ENCODE measurements at regions not wholly inside any gene's neighbourhood (a gene's known extent, or its start where the extent isn't known, plus 50 kb on each side); places are given as distances from the start of the nearest gene placed in this dataset.

DNA sequence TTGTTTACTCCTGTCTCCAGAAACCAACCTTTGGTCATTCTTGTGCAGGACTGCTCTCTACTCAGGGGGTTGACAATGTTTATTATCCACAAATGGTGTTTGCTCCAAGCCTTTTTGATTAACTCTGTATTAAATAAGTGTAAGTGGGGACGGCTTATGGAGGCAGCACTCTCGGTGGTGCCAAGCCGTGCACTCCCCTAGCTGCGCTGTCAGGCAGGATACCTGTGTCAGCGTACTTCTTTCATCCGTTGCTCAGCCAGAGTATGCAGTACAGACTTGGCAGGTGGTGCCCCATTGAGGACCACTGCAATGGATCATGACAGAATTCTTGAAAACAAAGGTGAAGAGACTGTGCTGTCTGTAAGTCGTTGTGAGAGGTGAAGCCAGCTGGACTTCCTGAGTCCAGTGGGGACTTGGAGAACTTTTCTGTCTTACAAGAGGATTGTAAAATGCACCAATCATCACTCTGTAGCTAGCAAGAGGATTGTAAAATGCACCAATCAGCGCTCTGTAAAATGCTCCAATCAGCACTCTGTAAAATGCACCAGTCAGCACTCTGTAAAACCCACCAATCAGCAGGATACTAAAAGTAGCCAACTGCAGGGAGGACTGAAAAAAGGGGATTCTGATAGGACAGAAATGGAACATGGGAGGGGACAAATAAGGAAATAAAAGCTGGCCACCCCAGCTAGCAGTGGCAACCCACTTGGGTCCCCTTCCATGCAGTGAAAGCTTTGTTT is 480.0 kb downstream of the MEI4 start:
- H3K9me3 ChIP-seq = peaks cover 0 to 14% (median 0%) of the 10 kb centered on the region in 4 donors
- H3K27ac ChIP-seq = no peak overlapping the region
- no peaks in the 10 kb centered on the region for H3K4me1 ChIP-seq
- no peak for DNase-seq (ENCODE audit: low spot score in 2 of 2)
- no peak for TF ChIP-seq POLR2A (IDR thresholded peaks at IDR 0.05)
- TF ChIP-seq EP300 (IDR thresholded peaks at IDR 0.05) = no peak
- TF ChIP-seq, protein P1, sequence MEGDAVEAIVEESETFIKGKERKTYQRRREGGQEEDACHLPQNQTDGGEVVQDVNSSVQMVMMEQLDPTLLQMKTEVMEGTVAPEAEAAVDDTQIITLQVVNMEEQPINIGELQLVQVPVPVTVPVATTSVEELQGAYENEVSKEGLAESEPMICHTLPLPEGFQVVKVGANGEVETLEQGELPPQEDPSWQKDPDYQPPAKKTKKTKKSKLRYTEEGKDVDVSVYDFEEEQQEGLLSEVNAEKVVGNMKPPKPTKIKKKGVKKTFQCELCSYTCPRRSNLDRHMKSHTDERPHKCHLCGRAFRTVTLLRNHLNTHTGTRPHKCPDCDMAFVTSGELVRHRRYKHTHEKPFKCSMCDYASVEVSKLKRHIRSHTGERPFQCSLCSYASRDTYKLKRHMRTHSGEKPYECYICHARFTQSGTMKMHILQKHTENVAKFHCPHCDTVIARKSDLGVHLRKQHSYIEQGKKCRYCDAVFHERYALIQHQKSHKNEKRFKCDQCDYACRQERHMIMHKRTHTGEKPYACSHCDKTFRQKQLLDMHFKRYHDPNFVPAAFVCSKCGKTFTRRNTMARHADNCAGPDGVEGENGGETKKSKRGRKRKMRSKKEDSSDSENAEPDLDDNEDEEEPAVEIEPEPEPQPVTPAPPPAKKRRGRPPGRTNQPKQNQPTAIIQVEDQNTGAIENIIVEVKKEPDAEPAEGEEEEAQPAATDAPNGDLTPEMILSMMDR (IDR thresholded peaks at IDR 0.05) = no peak
- WGBS, 2 donors = 88 to 92% methylated on average over 8 of the region's 8 CpGs
- H3K36me3 ChIP-seq = no peaks in the 10 kb centered on the region
- no peak overlapping the region for H3K4me3 ChIP-seq
- no peaks in the 10 kb centered on the region for H3K27me3 ChIP-seq

DNA sequence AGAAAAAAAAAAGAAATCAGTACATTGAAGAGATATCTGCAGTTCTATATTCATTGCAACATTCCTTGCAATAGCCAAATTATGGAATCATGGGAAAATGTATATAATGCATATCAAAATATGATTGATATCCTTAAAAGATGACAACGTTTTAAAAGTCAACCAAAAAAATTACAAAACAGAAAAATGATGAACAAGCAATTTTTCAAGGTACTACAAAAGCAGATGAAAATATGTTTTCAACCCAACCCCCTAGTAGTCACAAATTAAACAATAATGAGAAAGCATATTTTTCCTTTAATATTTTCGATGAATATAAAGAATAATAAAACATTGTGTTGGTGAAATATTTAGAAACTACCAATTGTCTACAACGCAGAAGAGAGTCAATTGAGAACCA is 497.6 kb downstream of the MEI4 start:
- Histone ChIP-seq H3K4me1 (no peaks in the 10 kb centered on the region), H3K4me3 (no peak overlapping the region), H3K27ac (no peak overlapping the region), H3K27me3 (no peaks in the 10 kb centered on the region), H3K9me3 (peaks cover 0 to 4% (median 0%) of the 10 kb centered on the region in 4 donors), H3K36me3 (no peaks in the 10 kb centered on the region)
- TF ChIP-seq EP300 (IDR thresholded peaks at IDR 0.05) (no peak), POLR2A (IDR thresholded peaks at IDR 0.05) (no peak)
- TF ChIP-seq, protein P1 (IDR thresholded peaks at IDR 0.05) = no peak
- 79 to 81% methylated on average over 3 of the region's 3 CpGs for WGBS, 2 donors
- DNase-seq (ENCODE audit: low spot score in 2 of 2) = no peak

DNA sequence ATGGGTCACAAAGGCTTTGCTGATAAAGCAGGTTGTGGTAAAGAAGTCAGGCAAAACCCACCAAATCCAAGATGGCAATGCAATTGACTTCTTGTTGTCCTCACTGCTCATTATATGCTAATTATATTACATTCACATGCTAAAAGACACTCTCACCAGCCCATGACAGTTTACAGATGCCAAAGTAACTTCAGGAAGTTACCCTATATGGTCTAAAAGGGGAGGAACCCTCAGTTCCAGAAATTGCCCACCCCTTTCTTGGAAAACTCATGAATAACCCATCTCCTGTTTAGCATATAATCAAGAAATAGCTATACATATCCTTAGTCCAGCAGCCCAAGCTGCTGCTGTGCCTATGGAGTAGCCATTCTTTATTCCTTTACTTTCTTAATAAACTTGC is 501.1 kb downstream of the MEI4 start:
- TF ChIP-seq, protein P1 (IDR thresholded peaks at IDR 0.05) = no peak
- TF ChIP-seq EP300 (IDR thresholded peaks at IDR 0.05) (no peak), POLR2A (IDR thresholded peaks at IDR 0.05) (no peak)
- Histone ChIP-seq H3K4me1 (no peaks in the 10 kb centered on the region), H3K36me3 (no peaks in the 10 kb centered on the region)

DNA sequence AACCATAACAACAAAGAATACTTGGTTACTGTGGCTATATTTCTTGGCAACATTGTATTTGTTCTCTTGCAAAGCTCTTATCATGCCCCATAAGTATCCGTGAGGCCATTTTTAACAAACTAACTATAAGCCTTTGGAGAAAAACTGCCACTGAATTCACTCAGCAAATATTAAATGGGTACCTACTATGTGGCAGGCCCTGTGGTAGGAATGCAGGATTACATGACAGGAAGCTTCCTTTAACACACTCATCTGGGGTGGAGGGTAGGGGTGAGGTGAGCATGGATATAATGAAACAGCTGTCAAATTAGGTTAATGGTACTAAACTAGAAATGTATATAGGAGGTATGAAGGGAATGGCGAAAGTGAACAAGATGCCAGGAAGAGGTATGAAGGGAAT is 504.8 kb downstream of the MEI4 start:
- Histone ChIP-seq H3K4me1 (no peaks in the 10 kb centered on the region), H3K36me3 (no peaks in the 10 kb centered on the region), H3K27me3 (no peaks in the 10 kb centered on the region), H3K4me3 (no peak overlapping the region), H3K27ac (no peak overlapping the region), H3K9me3 (no peaks in the 10 kb centered on the region)
- 86 to 92% methylated on average over 2 of the region's 2 CpGs for WGBS, 2 donors
- no peak for DNase-seq (ENCODE audit: low spot score in 2 of 2)
- TF ChIP-seq EP300 (IDR thresholded peaks at IDR 0.05) (no peak), POLR2A (IDR thresholded peaks at IDR 0.05) (no peak)
- TF ChIP-seq, protein P1 (IDR thresholded peaks at IDR 0.05) = no peak

More for the DNA sequence above, 501.1 kb downstream of the MEI4 start:
- no peak for DNase-seq (ENCODE audit: low spot score in 2 of 2)
- Histone ChIP-seq H3K4me3 (no peak overlapping the region), H3K27me3 (no peaks in the 10 kb centered on the region), H3K9me3 (no peaks in the 10 kb centered on the region), H3K27ac (no peak overlapping the region)

DNA sequence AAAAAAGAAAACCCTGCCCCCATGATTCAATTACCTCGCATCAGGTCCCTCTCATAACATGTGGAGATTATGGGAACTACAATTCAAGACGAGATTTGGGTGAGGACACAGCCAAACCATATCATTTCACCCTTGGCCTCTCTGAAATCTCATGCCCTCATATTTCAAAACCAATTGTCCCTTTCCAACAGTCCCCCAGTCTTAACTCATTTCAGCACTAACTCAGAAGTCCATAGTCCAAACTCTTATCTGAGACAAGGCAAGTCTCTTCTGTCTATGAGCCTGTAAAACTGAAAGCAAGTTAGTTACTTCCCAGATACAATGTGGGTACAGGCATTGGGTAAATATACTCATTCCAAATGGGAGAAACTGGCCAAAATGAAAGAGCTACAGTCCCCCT is 536.1 kb downstream of the MEI4 start:
- TF ChIP-seq EP300 (IDR thresholded peaks at IDR 0.05) = no peak
- TF ChIP-seq, protein P1 (IDR thresholded peaks at IDR 0.05) = no peak
- TF ChIP-seq POLR2A (IDR thresholded peaks at IDR 0.05) = no peak
- no peak for DNase-seq (ENCODE audit: low spot score in 2 of 2)
- Histone ChIP-seq H3K4me1 (no peaks in the 10 kb centered on the region), H3K9me3 (peaks cover 0 to 4% (median 0%) of the 10 kb centered on the region in 4 donors), H3K27me3 (no peaks in the 10 kb centered on the region), H3K4me3 (no peak overlapping the region), H3K27ac (no peak overlapping the region), H3K36me3 (no peaks in the 10 kb centered on the region)
- 69 to 70% methylated on average over 2 of the region's 2 CpGs for WGBS, 2 donors
